ENCODE measurements at regions not wholly inside any gene's neighbourhood (a gene's known extent, or its start where the extent isn't known, plus 50 kb on each side); places are given as distances from the start of the nearest gene placed in this dataset.
"Not testable (repeated sequence)": the region's sequence is repeated elsewhere in the genome, so short reads cannot be mapped to it uniquely, and the experiment has no call there.

DNA sequence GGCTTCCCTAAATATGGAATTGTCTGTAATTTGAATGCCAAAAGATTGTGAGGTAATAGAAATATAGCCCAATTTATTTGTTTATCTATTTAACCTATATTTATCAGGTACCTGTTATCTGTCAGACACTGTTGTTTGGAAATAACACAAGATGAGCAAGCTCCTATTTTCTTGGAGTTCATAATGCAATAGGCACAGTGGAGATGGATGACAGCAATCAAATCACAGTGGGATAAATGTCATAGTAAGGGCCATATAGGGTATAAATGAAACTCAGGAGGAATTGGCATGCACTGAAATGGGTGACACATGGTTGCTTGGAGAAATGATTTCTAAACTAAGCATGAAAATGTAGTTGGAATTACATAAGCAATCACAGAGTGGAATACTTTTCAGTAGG, 761.8 kb upstream of the MBL2 start:
- Mint-ChIP-seq H3K4me3 (ENCODE audit: low read depth, unreplicated experiment) (no peak overlapping the region), H3K36me3 (ENCODE audit: insufficient read depth, unreplicated experiment) (no peaks in the 10 kb centered on the region), H3K27ac (ENCODE audit: unreplicated experiment) (no peak overlapping the region), H3K9me3 (ENCODE audit: low read depth, unreplicated experiment) (no peaks in the 10 kb centered on the region), H3K27me3 (ENCODE audit: unreplicated experiment) (no peaks in the 10 kb centered on the region), H3K4me1 (ENCODE audit: low read depth, unreplicated experiment) (no peaks in the 10 kb centered on the region)
- intact Hi-C loops (cut with micrococcal nuclease; ENCODE audit: unreplicated experiment) = no loop called here
- no TSS peak for BruUV-seq (replicated peaks)
- TF ChIP-seq, protein P1, sequence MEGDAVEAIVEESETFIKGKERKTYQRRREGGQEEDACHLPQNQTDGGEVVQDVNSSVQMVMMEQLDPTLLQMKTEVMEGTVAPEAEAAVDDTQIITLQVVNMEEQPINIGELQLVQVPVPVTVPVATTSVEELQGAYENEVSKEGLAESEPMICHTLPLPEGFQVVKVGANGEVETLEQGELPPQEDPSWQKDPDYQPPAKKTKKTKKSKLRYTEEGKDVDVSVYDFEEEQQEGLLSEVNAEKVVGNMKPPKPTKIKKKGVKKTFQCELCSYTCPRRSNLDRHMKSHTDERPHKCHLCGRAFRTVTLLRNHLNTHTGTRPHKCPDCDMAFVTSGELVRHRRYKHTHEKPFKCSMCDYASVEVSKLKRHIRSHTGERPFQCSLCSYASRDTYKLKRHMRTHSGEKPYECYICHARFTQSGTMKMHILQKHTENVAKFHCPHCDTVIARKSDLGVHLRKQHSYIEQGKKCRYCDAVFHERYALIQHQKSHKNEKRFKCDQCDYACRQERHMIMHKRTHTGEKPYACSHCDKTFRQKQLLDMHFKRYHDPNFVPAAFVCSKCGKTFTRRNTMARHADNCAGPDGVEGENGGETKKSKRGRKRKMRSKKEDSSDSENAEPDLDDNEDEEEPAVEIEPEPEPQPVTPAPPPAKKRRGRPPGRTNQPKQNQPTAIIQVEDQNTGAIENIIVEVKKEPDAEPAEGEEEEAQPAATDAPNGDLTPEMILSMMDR (IDR thresholded peaks at IDR 0.05; ENCODE audit: unreplicated experiment) = no peak
- CTCF ChIA-PET = interaction anchor here (0.6 kb wide), 1 partner anchor 670 kb away, joined by 6 read pairs; no protein-coding TSS in a partner anchor
- DNase-seq = no peak

DNA sequence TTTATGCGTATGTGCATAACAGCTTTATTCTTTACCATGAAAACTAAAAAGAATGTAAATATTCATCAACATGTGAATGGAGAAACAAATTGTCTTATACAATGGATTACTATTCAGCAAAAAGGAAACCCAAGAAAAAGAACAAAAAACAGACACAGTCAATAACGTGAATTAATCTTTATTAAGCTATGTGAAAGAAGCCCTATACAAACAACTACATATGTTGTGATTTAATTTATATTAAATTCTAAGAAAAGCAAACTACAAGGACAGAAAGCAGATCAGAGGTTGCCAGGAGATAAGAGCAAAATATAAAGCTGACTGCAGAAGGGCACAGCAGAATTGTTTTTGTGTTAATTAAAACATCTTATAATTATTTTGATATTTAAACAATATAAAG, 756.4 kb upstream of the MBL2 start:
- intact Hi-C loops (cut with micrococcal nuclease; ENCODE audit: unreplicated experiment) = no loop called here
- Mint-ChIP-seq H3K4me1 (ENCODE audit: low read depth, unreplicated experiment) (no peaks in the 10 kb centered on the region), H3K27me3 (ENCODE audit: unreplicated experiment) (no peaks in the 10 kb centered on the region), H3K4me3 (ENCODE audit: low read depth, unreplicated experiment) (no peak overlapping the region), H3K27ac (ENCODE audit: unreplicated experiment) (no peak overlapping the region), H3K9me3 (ENCODE audit: low read depth, unreplicated experiment) (no peaks in the 10 kb centered on the region), H3K36me3 (ENCODE audit: insufficient read depth, unreplicated experiment) (no peaks in the 10 kb centered on the region)
- TF ChIP-seq, protein P1 (IDR thresholded peaks at IDR 0.05; ENCODE audit: unreplicated experiment) = no peak
- DNase-seq = no peak
- no TSS peak for BruUV-seq (replicated peaks)
- CTCF ChIA-PET = no interaction called here

DNA sequence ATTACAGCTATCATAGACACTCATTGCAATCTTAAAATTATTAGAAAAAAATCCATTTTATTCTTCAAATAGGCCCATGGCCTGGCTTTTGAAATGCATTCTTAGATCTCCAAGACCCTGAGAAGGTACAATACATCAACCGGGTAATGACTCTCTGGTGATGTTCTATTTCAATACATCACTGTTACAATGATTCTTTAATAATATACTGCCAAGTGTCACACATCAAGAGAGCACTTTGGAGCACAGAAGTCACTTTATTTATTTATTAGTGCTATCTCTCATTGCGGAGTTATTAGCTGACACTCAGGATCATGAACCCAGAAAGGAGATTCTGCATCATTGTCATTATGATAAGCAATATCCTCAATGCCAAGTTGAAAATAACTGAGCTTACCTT, 748.5 kb upstream of the MBL2 start:
- H3K4me3 Mint-ChIP-seq (ENCODE audit: low read depth, unreplicated experiment) = no peak overlapping the region
- intact Hi-C loops (cut with micrococcal nuclease; ENCODE audit: unreplicated experiment) = no loop called here
- TF ChIP-seq, protein P1 (IDR thresholded peaks at IDR 0.05; ENCODE audit: unreplicated experiment) = no peak

DNA sequence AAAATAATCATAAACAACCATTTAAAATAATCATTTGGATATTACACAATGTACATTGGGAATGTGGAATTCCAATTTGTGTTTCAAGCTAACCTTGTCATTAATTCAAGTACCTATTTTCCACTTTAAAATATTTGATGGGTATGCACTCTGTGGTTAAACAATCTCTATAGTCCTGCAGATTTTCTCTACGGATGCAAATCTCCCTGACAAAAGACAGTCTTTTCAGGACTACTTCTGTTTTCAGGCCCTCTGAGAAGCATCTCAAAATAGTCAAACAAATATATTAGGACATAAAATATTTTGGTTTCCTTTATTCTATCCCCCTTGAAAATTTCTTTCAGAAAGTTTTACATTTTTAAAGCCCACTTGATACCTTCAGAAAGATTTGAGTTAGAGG, 735.6 kb upstream of the MBL2 start:
- no TSS peak for BruUV-seq (replicated peaks)
- Mint-ChIP-seq H3K9me3 (ENCODE audit: low read depth, unreplicated experiment) (peaks cover 9% of the 10 kb centered on the region), H3K4me1 (ENCODE audit: low read depth, unreplicated experiment) (no peaks in the 10 kb centered on the region), H3K27me3 (ENCODE audit: unreplicated experiment) (no peaks in the 10 kb centered on the region), H3K36me3 (ENCODE audit: insufficient read depth, unreplicated experiment) (no peaks in the 10 kb centered on the region), H3K4me3 (ENCODE audit: low read depth, unreplicated experiment) (no peak overlapping the region), H3K27ac (ENCODE audit: unreplicated experiment) (no peak overlapping the region)
- CTCF ChIA-PET = no interaction called here
- no peak for DNase-seq
- intact Hi-C loops (cut with micrococcal nuclease; ENCODE audit: unreplicated experiment) = no loop called here
- TF ChIP-seq, protein P1 (IDR thresholded peaks at IDR 0.05; ENCODE audit: unreplicated experiment) = no peak

More for the DNA sequence above, 748.5 kb upstream of the MBL2 start:
- H3K9me3 Mint-ChIP-seq (ENCODE audit: low read depth, unreplicated experiment) = peaks cover 3% of the 10 kb centered on the region
- no peak for DNase-seq
- no peaks in the 10 kb centered on the region for H3K4me1 Mint-ChIP-seq (ENCODE audit: low read depth, unreplicated experiment)
- CTCF ChIA-PET = no interaction called here
- no peak overlapping the region for H3K27ac Mint-ChIP-seq (ENCODE audit: unreplicated experiment)
- H3K27me3 Mint-ChIP-seq (ENCODE audit: unreplicated experiment) = no peaks in the 10 kb centered on the region
- H3K36me3 Mint-ChIP-seq (ENCODE audit: insufficient read depth, unreplicated experiment) = no peaks in the 10 kb centered on the region
- BruUV-seq (replicated peaks) = no TSS peak

DNA sequence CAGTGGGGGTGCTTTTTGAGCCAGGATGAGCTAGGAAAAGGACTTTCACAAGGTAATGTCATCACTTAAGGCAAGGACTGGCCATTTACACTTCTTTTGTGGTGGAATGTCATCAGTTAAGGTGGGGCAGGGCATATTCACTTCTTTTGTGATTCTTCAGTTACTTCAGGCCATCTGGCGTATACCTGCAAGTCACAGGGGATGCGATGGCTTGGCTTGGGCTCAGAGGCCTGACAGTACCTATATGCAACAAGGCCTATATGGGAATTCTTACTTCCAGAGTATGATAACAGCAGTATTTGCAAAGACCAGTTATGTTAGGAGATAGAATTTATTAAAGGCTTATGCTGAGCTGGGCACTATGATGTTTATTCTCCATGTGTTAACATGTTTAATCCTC, 731.9 kb upstream of the MBL2 start:
- H3K4me1 Mint-ChIP-seq (ENCODE audit: low read depth, unreplicated experiment); BruUV-seq (replicated peaks); H3K36me3 Mint-ChIP-seq (ENCODE audit: insufficient read depth, unreplicated experiment); DNase-seq; H3K4me3 Mint-ChIP-seq (ENCODE audit: low read depth, unreplicated experiment); intact Hi-C loops (cut with micrococcal nuclease; ENCODE audit: unreplicated experiment); CTCF ChIA-PET; H3K27me3 Mint-ChIP-seq (ENCODE audit: unreplicated experiment); H3K27ac Mint-ChIP-seq (ENCODE audit: unreplicated experiment): not testable (repeated sequence)
- H3K9me3 Mint-ChIP-seq (ENCODE audit: low read depth, unreplicated experiment) = peaks cover 12% of the 10 kb centered on the region

Measured in Calu3 (cell line).